NCI-H446 (cell line): ENCODE measurements at regions not wholly inside any gene's neighbourhood (a gene's known extent, or its start where the extent isn't known, plus 50 kb on each side); places are given as distances from the start of the nearest gene placed in this dataset.
"Not testable (repeated sequence)": the region's sequence is repeated elsewhere in the genome, so short reads cannot be mapped to it uniquely, and the experiment has no call there.

ENCODE experiments used
- DNase-seq, 2 experiments: peaks; one replicate each; lab custom pipeline; 2025; lab: John Stamatoyannopoulos, UW

- DNase-seq = no peak
Measured at GRCh38 chr11:70592641-70593165, 194.4 kb downstream of the CTTN start.

DNA sequence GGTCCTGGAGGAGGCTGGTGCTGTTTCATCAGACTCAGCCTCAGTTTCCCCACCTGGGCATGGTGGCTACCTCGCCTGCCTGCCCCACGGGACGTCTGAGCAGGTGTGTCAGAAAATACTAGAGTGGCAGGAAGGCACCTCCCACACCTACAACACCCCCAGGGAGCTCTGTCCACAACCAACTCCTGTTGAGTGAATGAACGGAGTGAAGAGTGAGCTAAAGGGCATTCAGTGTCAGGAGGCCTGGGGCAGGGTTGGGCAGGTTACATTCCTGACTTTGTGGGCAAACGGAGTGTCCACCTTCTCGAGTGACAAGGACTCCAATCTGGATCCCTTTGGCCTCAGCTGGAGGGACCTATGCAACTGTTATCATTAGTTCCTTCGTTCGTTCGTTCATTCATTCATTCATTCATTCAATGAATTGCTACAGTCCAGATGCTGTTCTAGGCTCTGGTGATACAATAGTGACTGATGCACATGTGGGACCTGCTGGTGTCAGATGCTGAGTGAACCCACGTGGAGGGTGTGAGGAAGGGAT is 195.2 kb downstream of the CTTN start:
- no peak for DNase-seq

- DNase-seq = no peak
Measured at GRCh38 chr11:70594031-70594430, 195.7 kb downstream of the CTTN start.

DNA sequence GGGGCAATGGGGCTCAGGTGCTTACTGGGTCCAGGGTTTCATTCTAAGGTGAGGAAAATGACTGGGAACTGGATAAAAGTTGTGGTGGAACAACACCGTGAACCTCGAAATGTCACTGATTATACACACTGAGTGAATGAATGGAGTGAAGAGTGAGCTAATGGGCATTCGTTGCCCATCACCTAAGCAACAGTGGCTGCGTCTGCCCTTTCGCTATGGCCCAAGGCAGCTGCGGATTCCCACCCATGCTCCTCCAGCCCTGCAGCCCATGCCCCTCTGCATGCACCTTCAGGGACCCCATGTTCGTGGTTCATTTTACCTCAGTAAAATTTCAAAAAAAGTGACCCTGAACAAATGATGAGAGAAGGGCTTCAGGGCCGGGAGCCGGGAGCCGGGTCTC is 196.3 kb downstream of the CTTN start:
- DNase-seq = no peak

- DNase-seq = no peak
Measured at GRCh38 chr11:70595016-70595415, 196.7 kb downstream of the CTTN start.

GRCh38 chr11:70595452-70595851 is 197.1 kb downstream of the CTTN start:
- no peak for DNase-seq

DNA sequence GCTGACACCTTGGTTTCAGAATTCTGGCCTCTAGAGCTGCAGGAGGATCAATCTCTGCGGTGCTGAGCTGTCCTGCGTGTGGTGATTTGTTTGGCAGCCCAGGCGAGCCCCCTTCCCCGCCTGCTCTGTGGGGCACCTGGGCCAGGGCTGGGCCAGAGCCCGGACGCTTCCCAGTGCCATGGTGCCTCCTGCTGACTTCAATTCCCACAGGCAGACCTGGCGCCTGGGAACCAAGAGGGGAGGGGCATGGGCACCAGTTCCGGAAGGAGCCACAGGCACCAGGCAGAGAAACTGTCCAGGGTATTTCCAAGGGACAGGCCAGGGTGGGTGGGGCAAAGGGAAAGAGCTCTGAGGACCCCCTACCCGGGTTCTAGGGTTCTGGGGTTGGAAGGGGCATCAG is 197.8 kb downstream of the CTTN start:
- DNase-seq = no peak

GRCh38 chr11:70597006-70597555 is 198.8 kb downstream of the CTTN start:
- no peak for DNase-seq

GRCh38 chr11:70597751-70598625 is 199.7 kb downstream of the CTTN start:
- DNase-seq = no peak

DNA sequence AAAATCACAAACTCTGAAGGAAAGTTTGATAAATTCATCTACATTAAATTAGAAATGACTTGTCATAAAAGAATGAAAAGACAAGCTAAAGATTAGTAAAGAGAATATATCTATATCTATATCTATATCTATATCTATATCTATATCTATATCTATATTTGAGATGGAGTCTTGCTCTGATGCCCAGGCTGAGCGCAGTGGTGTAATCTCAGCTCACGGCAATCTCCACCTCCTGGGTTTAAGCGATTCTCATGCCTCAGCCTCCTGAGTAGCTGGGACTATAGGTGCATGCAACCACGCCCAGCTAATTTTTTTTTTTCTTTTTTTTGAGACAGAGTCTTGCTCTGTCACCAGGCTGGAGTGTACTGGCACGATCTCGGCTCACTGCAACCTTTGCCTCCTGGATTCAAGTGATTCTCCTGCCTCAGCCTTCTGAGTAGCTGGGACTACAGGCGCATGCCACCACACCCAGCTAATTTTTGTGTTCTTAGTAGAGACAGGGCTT is 202.6 kb downstream of the CTTN start:
- DNase-seq = not testable (repeated sequence)

DNA sequence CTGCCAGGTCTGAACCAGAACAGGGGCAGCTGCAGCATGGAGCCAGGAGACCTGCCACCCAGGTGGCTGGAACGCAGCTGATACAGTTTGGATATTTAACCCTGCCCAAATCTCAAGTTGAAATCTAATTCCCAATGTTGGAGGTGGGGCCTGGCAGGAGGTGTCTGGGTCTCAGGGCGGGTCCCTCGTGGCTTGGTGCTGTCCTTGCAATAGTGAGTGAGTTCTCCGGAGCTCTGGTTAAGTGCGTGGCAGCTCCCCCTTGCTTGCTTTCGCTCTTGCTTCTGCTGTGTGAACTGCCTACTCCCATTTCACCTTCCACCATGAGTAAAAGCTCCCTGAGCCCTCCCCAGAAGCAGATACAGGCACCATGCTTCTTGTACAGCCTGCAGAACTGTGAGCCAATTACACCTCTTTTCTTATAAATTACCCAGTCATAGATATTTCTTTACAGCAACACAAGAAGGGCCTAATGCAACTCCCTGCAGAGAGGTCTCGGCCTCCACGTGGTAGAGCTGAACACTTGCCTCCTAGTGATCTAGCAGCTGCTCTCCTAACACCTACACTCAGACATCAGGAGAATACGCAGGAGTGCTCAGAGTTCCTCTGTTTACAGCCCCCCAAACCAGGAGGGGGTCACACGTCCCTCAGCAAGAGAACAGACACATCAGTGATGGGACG is 203.7 kb downstream of the CTTN start:
- no peak for DNase-seq

DNA sequence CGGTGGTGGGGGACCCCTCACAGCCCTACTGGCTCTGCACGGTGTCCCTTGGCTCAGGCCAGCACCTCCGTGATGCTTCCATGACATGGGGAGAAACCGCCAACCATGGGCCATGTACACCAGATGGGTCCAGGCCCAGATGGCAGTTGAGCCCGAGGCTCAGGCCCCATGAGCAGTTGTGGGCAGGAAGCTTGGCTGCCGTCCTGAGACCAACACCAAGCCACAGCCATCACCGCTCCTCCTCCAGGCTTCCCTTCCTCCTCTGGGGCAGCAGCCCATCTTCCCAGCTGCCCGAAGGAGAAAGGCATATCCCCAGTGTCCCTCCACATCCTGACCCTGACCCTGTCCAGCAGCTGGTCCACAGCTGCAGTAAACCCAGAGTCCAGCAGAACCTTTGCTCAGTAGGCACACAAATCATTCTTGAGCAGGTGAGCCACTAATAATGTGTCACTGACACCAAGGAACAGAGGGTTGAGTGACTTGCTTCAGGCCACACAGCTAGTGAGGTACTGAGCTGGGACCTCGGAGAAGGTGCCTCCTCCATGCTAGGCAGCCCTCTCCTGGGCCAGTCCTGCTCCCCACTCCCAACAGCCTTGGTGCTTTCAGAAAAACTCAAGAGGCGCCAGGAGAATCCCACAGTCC is 204.9 kb downstream of the CTTN start:
- no peak for DNase-seq

- DNase-seq = no peak
Measured at GRCh38 chr11:70603756-70604211, 205.5 kb downstream of the CTTN start.

DNA sequence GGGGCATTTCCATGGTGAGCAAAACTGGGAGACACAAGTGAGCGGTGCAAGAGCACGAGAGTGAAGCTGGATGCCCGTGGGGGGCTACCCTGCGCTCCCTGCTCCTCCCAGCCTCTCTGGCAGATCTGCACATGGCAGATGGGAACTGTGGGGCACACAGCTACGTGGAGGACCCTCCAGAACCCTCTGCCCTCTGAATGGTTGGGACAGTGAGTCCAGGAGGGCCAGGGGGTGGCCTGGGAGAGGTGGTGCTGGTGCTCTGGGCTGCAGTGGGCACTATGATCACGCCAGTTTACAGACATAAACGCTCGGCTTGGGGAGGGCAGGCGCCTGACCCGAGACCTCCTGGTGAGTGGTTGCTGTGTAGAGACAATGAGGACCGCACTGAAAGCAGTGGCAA is 205.9 kb downstream of the CTTN start:
- no peak for DNase-seq

DNA sequence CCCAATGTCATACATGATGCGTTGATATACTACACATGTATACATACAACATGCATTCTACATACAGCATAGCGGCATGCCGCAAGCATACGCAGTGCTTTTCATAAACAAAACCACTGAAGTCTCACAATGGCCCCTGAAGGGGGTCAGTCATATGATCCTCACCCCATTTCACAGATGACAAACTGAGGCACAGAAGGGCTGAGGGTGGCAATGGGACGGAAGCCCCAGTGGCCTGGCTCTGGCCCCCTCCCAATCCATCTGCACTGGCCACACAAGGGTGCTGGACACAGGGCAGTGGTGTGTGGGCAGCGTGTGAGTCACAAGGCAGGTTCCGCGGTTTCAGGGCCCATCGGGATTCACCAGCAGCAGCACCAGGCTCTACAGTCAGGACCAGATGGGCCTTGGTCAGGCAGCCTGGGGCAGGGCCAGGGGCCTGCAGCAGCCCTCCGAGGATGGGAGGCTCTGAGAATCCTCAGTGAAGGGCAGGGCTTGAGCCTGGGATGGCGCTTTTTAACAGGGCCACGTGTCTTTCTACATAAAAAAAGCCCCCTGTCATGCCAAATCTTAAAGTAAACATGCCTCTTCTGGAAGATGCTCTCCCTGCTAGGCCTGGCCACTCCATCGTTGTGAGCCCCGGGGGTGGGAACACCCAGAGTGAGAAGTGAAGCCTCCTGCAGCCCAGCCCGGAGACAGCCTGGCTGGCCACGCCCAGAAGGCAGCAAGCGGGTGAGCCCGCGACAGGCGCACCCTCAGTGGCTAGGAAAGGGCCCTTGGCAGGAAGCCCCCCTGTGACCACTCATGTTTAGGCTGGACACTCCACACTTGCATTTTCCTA is 206.5 kb downstream of the CTTN start:
- DNase-seq = no peak

- DNase-seq = no peak
Measured at GRCh38 chr11:70605468-70605815, 207.1 kb downstream of the CTTN start.

GRCh38 chr11:70605846-70606245 is 207.5 kb downstream of the CTTN start:
- no peak for DNase-seq

GRCh38 chr11:70606248-70606950 is 208.1 kb downstream of the CTTN start:
- DNase-seq = no peak

DNA sequence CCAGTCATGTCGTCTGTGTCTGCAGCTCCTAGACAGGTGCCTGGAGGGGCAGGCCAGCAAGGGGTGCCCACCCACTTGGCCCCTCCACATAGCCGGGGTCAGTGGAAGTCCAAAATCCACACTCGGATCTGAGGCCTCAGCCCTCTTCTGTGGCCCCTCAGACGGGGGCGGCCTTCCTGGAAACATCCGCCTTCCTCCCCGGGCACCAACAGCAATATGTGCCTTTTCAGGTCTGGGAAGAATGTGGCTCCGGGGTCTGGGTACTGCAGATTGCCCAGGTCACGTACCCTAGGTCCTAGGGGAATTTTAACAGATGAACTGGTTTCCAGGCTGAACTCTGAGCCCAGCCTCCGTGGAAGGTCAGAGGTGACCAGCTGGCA is 208.6 kb downstream of the CTTN start:
- DNase-seq = no peak

DNA sequence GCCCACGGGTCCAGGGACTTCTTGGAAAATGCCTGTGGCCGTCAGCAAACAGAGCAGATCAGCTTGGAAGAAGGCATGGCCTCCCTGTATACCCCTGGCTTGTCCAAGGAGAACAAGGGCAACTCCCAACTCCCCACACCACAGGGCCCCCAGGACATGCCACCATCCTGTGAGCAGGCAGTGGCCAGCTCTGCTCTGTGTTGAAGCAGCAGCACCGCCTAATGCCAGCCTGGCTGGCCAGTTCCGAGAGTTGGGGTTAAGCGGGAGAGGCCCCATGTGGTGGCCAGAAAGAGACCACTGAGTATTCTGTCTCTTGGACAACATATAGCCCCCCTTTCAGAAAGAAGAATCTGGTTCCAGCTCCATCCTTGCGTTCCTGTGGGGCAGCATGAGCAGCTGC is 209.2 kb downstream of the CTTN start:
- no peak for DNase-seq
